GM12878 (cell line): ENCODE measurements at regions not wholly inside any gene's neighbourhood (a gene's known extent, or its start where the extent isn't known, plus 50 kb on each side); places are given as distances from the start of the nearest gene placed in this dataset.

ENCODE experiments used
- ATAC-seq: fragments of 200-7000 bp; cut with Tn5 transposase; 3 replicates; pipeline ENCODE4 v1.9.1; 2020; ENCODE audit warnings: mild to moderate bottlenecking, moderate library complexity
- BruUV-seq: library from RNA; stranded (reverse); fragments of 400-500 nt; replicated peaks from 2 replicates; lab custom pipeline; 2021; lab: Mats Ljungman, UMichigan
- CTCF ChIA-PET: fragments of 300-600 bp; sonication (Branson Sonifier 250); formaldehyde crosslinking; extraction: SDS; loops from one replicate; lab custom pipeline; 2021; ENCODE audit warnings: inconsistent platforms; lab: Yijun Ruan, JAX
- POLR2A ChIA-PET: fragments of 350-600 bp; formaldehyde crosslinking; extraction: SDS; loops from one replicate; lab custom pipeline; 2021; ENCODE audit warnings: inconsistent platforms; lab: Charles Lee
- RAD21 ChIA-PET: fragments of 300-600 bp; sonication (Branson Sonifier 250); formaldehyde crosslinking; loops from one replicate; lab custom pipeline; 2023; ENCODE audit warnings: antibody characterized with exemption; ENCODE audit not compliant: unreplicated experiment; lab: Charles Lee
- SMC1A ChIA-PET: fragments of 300-600 bp; sonication (Branson Sonifier 250); formaldehyde crosslinking; loops from one replicate; lab custom pipeline; 2023; ENCODE audit not compliant: unreplicated experiment, uncharacterized antibody; lab: Charles Lee
- DNase-seq: peaks from one replicate; pipeline ENCODE4 v3.0.0-alpha.2; 2011; ENCODE audit warnings: low read depth, low spot score
- FAIRE-seq: peaks from 3 replicates; lab custom pipeline; 2011; peaks lifted over from hg19 to GRCh38; lab: Jason Lieb, UNC
- H2AFZ ChIP-seq: 2 replicates; pipeline ENCODE4 v1.6.0; 2011; ENCODE audit warnings: low read depth, low read length, control low read depth; ENCODE audit not compliant: control insufficient read depth
- H3K27ac ChIP-seq: 2 replicates; pipeline ENCODE4 v1.5.1; 2011; ENCODE audit warnings: control low read depth; ENCODE audit not compliant: control insufficient read depth, insufficient read depth
- H3K27me3 ChIP-seq, 2 experiments: replicated peaks in 1 of 2; 2 replicates each; pipeline versions ENCODE4 v1.6.0 to v1.6.1; 2011; ENCODE audit warnings: low read length in 1 of 2; ENCODE audit not compliant: control insufficient read depth in 2 of 2, insufficient read depth in 2 of 2
- H3K36me3 ChIP-seq, 2 experiments: 2 replicates each; pipeline ENCODE4 v1.5.1; 2011; ENCODE audit warnings: low read length in 1 of 2; ENCODE audit not compliant: control insufficient read depth in 2 of 2, insufficient read depth in 2 of 2
- H3K4me1 ChIP-seq: 2 replicates; pipeline ENCODE4 v1.6.1; 2011; ENCODE audit warnings: mild to moderate bottlenecking, low read length, moderate library complexity, mixed read lengths; ENCODE audit not compliant: control insufficient read depth, insufficient read depth
- H3K4me2 ChIP-seq: 2 replicates; pipeline ENCODE4 v1.6.0; 2011; ENCODE audit warnings: control low read depth; ENCODE audit not compliant: control insufficient read depth, insufficient read depth
- H3K4me3 ChIP-seq: fragments of 200-600 bp; sonication (generic); 2 replicates; pipeline ENCODE4 v1.5.1; 2016
- H3K79me2 ChIP-seq: 2 replicates; pipeline ENCODE4 v1.6.0; 2011; ENCODE audit warnings: low read length; ENCODE audit not compliant: control insufficient read depth, insufficient read depth
- H3K9ac ChIP-seq: 2 replicates; pipeline ENCODE4 v1.8.0; 2011; ENCODE audit warnings: low read length, control low read depth, mixed read lengths; ENCODE audit not compliant: control insufficient read depth, insufficient read depth
- H3K9me3 ChIP-seq: replicated peaks from 3 replicates; pipeline ENCODE4 v1.5.1; 2011; ENCODE audit warnings: mild to moderate bottlenecking, low read length; ENCODE audit not compliant: control insufficient read depth, insufficient read depth
- H4K20me1 ChIP-seq: 2 replicates; pipeline ENCODE4 v1.6.0; 2011; ENCODE audit not compliant: control insufficient read depth, insufficient read depth
- BHLHE40 ChIP-seq, 2 experiments: fragments of 450-650 bp in 1 of 2; IDR thresholded peaks; 2 replicates each; pipeline ENCODE4 v1.6.1; 2011 to 2017; ENCODE audit warnings: low read depth in 2 of 2, borderline replicate concordance in 1 of 2, improper control_type of control experiment in 1 of 2, low read length in 1 of 2, mild to moderate bottlenecking in 1 of 2
- CBX3 ChIP-seq: fragments of 200-600 bp; sonication (generic); IDR thresholded peaks from 2 replicates; pipeline ENCODE4 v1.6.1; 2016; ENCODE audit warnings: low read depth, borderline replicate concordance
- CBX5 ChIP-seq: sonication (generic); IDR thresholded peaks from 2 replicates; pipeline ENCODE4 v1.6.1; 2016; ENCODE audit warnings: low read depth, moderate library complexity, mild to moderate bottlenecking, inconsistent platforms
- CREB1 ChIP-seq: IDR thresholded peaks from 2 replicates; pipeline ENCODE4 v1.6.1; 2012; ENCODE audit warnings: low read depth, mild to moderate bottlenecking, inconsistent platforms
- HCFC1 ChIP-seq: fragments of 150-350 bp; IDR thresholded peaks from 2 replicates; pipeline ENCODE4 v1.6.1; 2014; ENCODE audit warnings: low read length
- LARP7 ChIP-seq: fragments of 450-650 bp; IDR thresholded peaks from 2 replicates; pipeline ENCODE4 v1.6.1; 2017; ENCODE audit warnings: mild to moderate bottlenecking
- MXI1 ChIP-seq: fragments of 150-350 bp; IDR thresholded peaks from 2 replicates; pipeline ENCODE4 v1.6.1; 2011; ENCODE audit warnings: low read depth, mild to moderate bottlenecking, inconsistent platforms, low read length, improper control_type of control experiment
- MYC ChIP-seq: IDR thresholded peaks from 2 replicates; pipeline ENCODE4 v1.6.1; 2011; ENCODE audit warnings: mild to moderate bottlenecking, low read length, moderate library complexity, inconsistent platforms; ENCODE audit not compliant: insufficient read depth, insufficient replicate concordance, insufficient read length, severe bottlenecking
- NR2C2 ChIP-seq: IDR thresholded peaks from 2 replicates; pipeline ENCODE4 v1.6.1; 2011; ENCODE audit warnings: borderline replicate concordance, low read depth; ENCODE audit not compliant: control insufficient read depth, insufficient read length
- SUPT20H ChIP-seq: IDR thresholded peaks from 2 replicates; pipeline ENCODE4 v1.6.1; 2011; ENCODE audit warnings: low read depth, mild to moderate bottlenecking, low read length, moderate library complexity, borderline replicate concordance; ENCODE audit not compliant: control insufficient read depth
- TCF12 ChIP-seq: IDR thresholded peaks from 2 replicates; pipeline ENCODE4 v1.6.1; 2011; ENCODE audit warnings: low read depth, mild to moderate bottlenecking, low read length
- WGBS: methylation state at CpG from one replicate; pipeline ENCODE4 v1.1.6; 2016; ENCODE audit warnings: low lambda C conversion rate; ENCODE audit not compliant: insufficient replicate concordance, insufficient coverage; ENCODE audit errors: missing lambda C conversion rate; 5-methylcytosine and 5-hydroxymethylcytosine counted together
- in situ Hi-C: fragments of 300-500 bp; cut with MboI; formaldehyde crosslinking; loops from 9 replicates; pipeline ENCODE4 v1.14.3; 2018; ENCODE audit warnings: mixed read lengths
- intact Hi-C: fragments of 100-400 bp; cut with micrococcal nuclease; formaldehyde crosslinking; loops from one replicate; pipeline ENCODE4 v1.14.2; 2022; ENCODE audit not compliant: unreplicated experiment
- TF ChIP-seq, protein P1 (sequence below): fragments of 450-650 bp; IDR thresholded peaks from 2 replicates; pipeline ENCODE4 v1.6.1; 2016; ENCODE audit warnings: mild to moderate bottlenecking, moderate library complexity, borderline replicate concordance
- TF ChIP-seq, protein P2 (sequence below): fragments of 450-650 bp; IDR thresholded peaks from 2 replicates; pipeline ENCODE4 v1.6.1; 2017; ENCODE audit warnings: mild to moderate bottlenecking, moderate library complexity
- TF ChIP-seq, protein P3 (sequence below): fragments of 450-650 bp; IDR thresholded peaks from 2 replicates; pipeline ENCODE4 v1.6.1; 2016; ENCODE audit warnings: mild to moderate bottlenecking

GRCh38 chr16:6510261-6510660, 822.4 kb upstream of the RBFOX1 start (continued):
- TF ChIP-seq CBX5, result no peak

- SMC1A ChIA-PET, result interaction anchor here (1.4 kb wide), 1 partner anchor 11 kb away, joined by 3 read pairs; no protein-coding TSS in a partner anchor
- no TSS peak for BruUV-seq
- Histone ChIP-seq H3K9me3 (no peaks in the 10 kb centered on the region), H3K4me2 (no peak overlapping the region), H3K27ac (no peak overlapping the region), H3K36me3 (no peaks in the 10 kb centered on the region), H3K9ac (no peak overlapping the region), H3K27me3 (no peaks in the 10 kb centered on the region), H3K4me3 (no peak overlapping the region), H2AFZ (no peak overlapping the region), H3K79me2 (no peaks in the 10 kb centered on the region), H3K4me1 (no peaks in the 10 kb centered on the region), H4K20me1 (no peaks in the 10 kb centered on the region)
- DNase-seq (no peak), FAIRE-seq (no peak), ATAC-seq (no peak)
- POLR2A ChIA-PET, result no interaction called here
- RAD21 ChIA-PET, result no interaction called here
- in situ Hi-C loops (no loop called here), intact Hi-C loops (no loop called here)
- CTCF ChIA-PET, result no interaction called here
- WGBS, result 0% methylated on average over 2 of the region's 2 CpGs
- TF ChIP-seq NR2C2 (no peak), LARP7 (no peak), BHLHE40 (IDR thresholded peaks at IDR 0.05; ENCODE audit: borderline replicate concordance in 1 of 2, low read depth in 2 of 2, low read length in 1 of 2) (no peak), HCFC1 (no peak), CBX3 (no peak), SUPT20H (no peak), TCF12 (no peak), MXI1 (no peak), MYC (no peak), CREB1 (no peak)
- TF ChIP-seq, protein P1, sequence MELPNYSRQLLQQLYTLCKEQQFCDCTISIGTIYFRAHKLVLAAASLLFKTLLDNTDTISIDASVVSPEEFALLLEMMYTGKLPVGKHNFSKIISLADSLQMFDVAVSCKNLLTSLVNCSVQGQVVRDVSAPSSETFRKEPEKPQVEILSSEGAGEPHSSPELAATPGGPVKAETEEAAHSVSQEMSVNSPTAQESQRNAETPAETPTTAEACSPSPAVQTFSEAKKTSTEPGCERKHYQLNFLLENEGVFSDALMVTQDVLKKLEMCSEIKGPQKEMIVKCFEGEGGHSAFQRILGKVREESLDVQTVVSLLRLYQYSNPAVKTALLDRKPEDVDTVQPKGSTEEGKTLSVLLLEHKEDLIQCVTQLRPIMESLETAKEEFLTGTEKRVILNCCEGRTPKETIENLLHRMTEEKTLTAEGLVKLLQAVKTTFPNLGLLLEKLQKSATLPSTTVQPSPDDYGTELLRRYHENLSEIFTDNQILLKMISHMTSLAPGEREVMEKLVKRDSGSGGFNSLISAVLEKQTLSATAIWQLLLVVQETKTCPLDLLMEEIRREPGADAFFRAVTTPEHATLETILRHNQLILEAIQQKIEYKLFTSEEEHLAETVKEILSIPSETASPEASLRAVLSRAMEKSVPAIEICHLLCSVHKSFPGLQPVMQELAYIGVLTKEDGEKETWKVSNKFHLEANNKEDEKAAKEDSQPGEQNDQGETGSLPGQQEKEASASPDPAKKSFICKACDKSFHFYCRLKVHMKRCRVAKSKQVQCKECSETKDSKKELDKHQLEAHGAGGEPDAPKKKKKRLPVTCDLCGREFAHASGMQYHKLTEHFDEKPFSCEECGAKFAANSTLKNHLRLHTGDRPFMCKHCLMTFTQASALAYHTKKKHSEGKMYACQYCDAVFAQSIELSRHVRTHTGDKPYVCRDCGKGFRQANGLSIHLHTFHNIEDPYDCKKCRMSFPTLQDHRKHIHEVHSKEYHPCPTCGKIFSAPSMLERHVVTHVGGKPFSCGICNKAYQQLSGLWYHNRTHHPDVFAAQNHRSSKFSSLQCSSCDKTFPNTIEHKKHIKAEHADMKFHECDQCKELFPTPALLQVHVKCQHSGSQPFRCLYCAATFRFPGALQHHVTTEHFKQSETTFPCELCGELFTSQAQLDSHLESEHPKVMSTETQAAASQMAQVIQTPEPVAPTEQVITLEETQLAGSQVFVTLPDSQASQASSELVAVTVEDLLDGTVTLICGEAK, result no peak
- TF ChIP-seq, protein P2, sequence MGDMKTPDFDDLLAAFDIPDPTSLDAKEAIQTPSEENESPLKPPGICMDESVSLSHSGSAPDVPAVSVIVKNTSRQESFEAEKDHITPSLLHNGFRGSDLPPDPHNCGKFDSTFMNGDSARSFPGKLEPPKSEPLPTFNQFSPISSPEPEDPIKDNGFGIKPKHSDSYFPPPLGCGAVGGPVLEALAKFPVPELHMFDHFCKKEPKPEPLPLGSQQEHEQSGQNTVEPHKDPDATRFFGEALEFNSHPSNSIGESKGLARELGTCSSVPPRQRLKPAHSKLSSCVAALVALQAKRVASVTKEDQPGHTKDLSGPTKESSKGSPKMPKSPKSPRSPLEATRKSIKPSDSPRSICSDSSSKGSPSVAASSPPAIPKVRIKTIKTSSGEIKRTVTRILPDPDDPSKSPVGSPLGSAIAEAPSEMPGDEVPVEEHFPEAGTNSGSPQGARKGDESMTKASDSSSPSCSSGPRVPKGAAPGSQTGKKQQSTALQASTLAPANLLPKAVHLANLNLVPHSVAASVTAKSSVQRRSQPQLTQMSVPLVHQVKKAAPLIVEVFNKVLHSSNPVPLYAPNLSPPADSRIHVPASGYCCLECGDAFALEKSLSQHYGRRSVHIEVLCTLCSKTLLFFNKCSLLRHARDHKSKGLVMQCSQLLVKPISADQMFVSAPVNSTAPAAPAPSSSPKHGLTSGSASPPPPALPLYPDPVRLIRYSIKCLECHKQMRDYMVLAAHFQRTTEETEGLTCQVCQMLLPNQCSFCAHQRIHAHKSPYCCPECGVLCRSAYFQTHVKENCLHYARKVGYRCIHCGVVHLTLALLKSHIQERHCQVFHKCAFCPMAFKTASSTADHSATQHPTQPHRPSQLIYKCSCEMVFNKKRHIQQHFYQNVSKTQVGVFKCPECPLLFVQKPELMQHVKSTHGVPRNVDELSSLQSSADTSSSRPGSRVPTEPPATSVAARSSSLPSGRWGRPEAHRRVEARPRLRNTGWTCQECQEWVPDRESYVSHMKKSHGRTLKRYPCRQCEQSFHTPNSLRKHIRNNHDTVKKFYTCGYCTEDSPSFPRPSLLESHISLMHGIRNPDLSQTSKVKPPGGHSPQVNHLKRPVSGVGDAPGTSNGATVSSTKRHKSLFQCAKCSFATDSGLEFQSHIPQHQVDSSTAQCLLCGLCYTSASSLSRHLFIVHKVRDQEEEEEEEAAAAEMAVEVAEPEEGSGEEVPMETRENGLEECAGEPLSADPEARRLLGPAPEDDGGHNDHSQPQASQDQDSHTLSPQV, result no peak
- TF ChIP-seq, protein P3, sequence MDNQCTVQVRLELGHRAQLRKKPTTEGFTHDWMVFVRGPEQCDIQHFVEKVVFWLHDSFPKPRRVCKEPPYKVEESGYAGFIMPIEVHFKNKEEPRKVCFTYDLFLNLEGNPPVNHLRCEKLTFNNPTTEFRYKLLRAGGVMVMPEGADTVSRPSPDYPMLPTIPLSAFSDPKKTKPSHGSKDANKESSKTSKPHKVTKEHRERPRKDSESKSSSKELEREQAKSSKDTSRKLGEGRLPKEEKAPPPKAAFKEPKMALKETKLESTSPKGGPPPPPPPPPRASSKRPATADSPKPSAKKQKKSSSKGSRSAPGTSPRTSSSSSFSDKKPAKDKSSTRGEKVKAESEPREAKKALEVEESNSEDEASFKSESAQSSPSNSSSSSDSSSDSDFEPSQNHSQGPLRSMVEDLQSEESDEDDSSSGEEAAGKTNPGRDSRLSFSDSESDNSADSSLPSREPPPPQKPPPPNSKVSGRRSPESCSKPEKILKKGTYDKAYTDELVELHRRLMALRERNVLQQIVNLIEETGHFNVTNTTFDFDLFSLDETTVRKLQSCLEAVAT, result no peak
These were observed 833.2 kb upstream of the RBFOX1 start for GRCh38 chr16:6499413-6499812.
